PC-9 (cell line): ENCODE measurements at regions not wholly inside any gene's neighbourhood (a gene's known extent, or its start where the extent isn't known, plus 50 kb on each side); places are given as distances from the start of the nearest gene placed in this dataset.
"Not testable (repeated sequence)": the region's sequence is repeated elsewhere in the genome, so short reads cannot be mapped to it uniquely, and the experiment has no call there.

ENCODE experiments used
- BruUV-seq: library from RNA; stranded (reverse); fragments of 400-500 nt; replicated peaks from 2 replicates; lab custom pipeline; 2021; lab: Mats Ljungman, UMichigan
- CTCF ChIA-PET: fragments of 300-600 bp; sonication (Branson Sonifier 250); formaldehyde crosslinking; loops from one replicate; lab custom pipeline; 2022; ENCODE audit warnings: antibody characterized with exemption; lab: Charles Lee
- POLR2A ChIA-PET: fragments of 300-600 bp; sonication (Branson Sonifier 250); formaldehyde crosslinking; loops from one replicate; lab custom pipeline; 2022; ENCODE audit warnings: antibody characterized with exemption; ENCODE audit not compliant: unreplicated experiment; lab: Charles Lee
- DNase-seq, 2 experiments: peaks; one replicate each; pipeline versions ENCODE4 v3.0.0 to v3.0.0-alpha.2; 2015 to 2022; ENCODE audit warnings: mixed read lengths in 1 of 2
- H2AFZ ChIP-seq: fragments of 200-600 bp; sonication (generic); 2 replicates; pipeline ENCODE4 v1.8.1; 2017; ENCODE audit warnings: antibody characterized with exemption
- H3F3A ChIP-seq: fragments of 200-600 bp; sonication (generic); 2 replicates; pipeline ENCODE4 v1.8.1; 2017; ENCODE audit warnings: antibody characterized with exemption, mild to moderate bottlenecking, low read depth; ENCODE audit not compliant: insufficient read depth
- H3K27ac ChIP-seq: fragments of 200-600 bp; sonication (generic); 2 replicates; pipeline ENCODE4 v1.6.1; 2016; ENCODE audit warnings: mixed run types
- H3K27me3 ChIP-seq: fragments of 200-600 bp; sonication (generic); 2 replicates; pipeline ENCODE4 v1.6.1; 2016; ENCODE audit warnings: low read depth, mixed run types; ENCODE audit not compliant: insufficient read depth
- H3K36me3 ChIP-seq: fragments of 200-600 bp; sonication (generic); 2 replicates; pipeline ENCODE4 v1.6.1; 2016; ENCODE audit warnings: low read depth, mixed run types
- H3K4me1 ChIP-seq: fragments of 200-600 bp; sonication (generic); replicated peaks from 2 replicates; pipeline ENCODE4 v1.6.1; 2016; ENCODE audit warnings: mixed run types; ENCODE audit not compliant: insufficient read depth
- H3K4me2 ChIP-seq: fragments of 200-600 bp; sonication (generic); 2 replicates; pipeline ENCODE4 v1.6.1; 2017; ENCODE audit warnings: mixed run types
- H3K4me3 ChIP-seq: fragments of 200-600 bp; sonication (generic); 2 replicates; pipeline ENCODE4 v1.6.1; 2016; ENCODE audit warnings: mixed run types
- H3K79me2 ChIP-seq: fragments of 200-600 bp; sonication (generic); 2 replicates; pipeline ENCODE4 v1.6.1; 2017; ENCODE audit warnings: low read depth, mixed run types
- H3K9me2 ChIP-seq: fragments of 200-600 bp; sonication (generic); 2 replicates; pipeline ENCODE4 v1.8.1; 2017; ENCODE audit warnings: mild to moderate bottlenecking; ENCODE audit not compliant: insufficient read depth
- H3K9me3 ChIP-seq: fragments of 200-600 bp; sonication (generic); 2 replicates; pipeline ENCODE4 v1.8.1; 2016; ENCODE audit warnings: low read depth; ENCODE audit not compliant: insufficient read depth
- H4K20me1 ChIP-seq: fragments of 200-600 bp; sonication (generic); 2 replicates; pipeline ENCODE4 v1.8.1; 2017; ENCODE audit not compliant: insufficient read depth
- EZH2 ChIP-seq: fragments of 200-600 bp; sonication (generic); IDR thresholded peaks from 2 replicates; pipeline ENCODE4 v1.8.0; 2017; ENCODE audit warnings: antibody characterized with exemption, low read depth
- intact Hi-C: fragments of 100-400 bp; cut with micrococcal nuclease; formaldehyde crosslinking; loops from one replicate; pipeline ENCODE4 v1.10.0; 2022; ENCODE audit not compliant: unreplicated experiment
- TF ChIP-seq, protein P1 (sequence below): fragments of 200-600 bp; sonication (generic); conservative IDR thresholded peaks from 2 replicates; pipeline ENCODE4 v1.6.1; 2017; ENCODE audit warnings: mixed run types, antibody characterized with exemption, mild to moderate bottlenecking, moderate library complexity

DNA sequence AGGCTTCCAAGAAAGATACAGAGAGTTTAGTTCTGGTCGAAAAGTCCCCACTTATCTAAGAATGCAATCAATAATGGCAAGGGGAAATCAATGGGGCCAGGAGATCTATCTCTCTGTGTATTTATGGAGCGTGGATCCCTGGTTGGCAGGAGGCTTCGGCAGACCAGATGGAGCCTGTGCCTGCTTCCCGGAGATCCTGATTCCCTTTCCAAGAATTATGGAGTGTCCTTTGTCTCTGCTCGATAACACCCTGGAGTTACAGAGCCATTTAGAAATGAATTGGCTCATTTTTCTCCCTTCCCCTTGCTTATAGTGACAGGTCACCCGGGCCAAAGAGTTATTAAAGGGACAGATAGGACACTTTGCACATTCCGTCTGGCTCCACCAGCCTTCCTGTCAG is 92.4 kb downstream of the ISX start:
- Histone ChIP-seq H2AFZ (no peak overlapping the region), H3K36me3 (no peaks in the 10 kb centered on the region), H3F3A (no peaks in the 10 kb centered on the region), H3K27ac (no peak overlapping the region), H3K4me3 (no peak overlapping the region), H3K27me3 (peaks cover 18% of the 10 kb centered on the region), H3K9me3 (no peaks in the 10 kb centered on the region), H3K4me2 (no peak overlapping the region), H3K79me2 (no peaks in the 10 kb centered on the region), H4K20me1 (no peaks in the 10 kb centered on the region), H3K9me2 (no peaks in the 10 kb centered on the region), H3K4me1 (no peaks in the 10 kb centered on the region)
- TF ChIP-seq EZH2, result no peak
- TF ChIP-seq, protein P1, sequence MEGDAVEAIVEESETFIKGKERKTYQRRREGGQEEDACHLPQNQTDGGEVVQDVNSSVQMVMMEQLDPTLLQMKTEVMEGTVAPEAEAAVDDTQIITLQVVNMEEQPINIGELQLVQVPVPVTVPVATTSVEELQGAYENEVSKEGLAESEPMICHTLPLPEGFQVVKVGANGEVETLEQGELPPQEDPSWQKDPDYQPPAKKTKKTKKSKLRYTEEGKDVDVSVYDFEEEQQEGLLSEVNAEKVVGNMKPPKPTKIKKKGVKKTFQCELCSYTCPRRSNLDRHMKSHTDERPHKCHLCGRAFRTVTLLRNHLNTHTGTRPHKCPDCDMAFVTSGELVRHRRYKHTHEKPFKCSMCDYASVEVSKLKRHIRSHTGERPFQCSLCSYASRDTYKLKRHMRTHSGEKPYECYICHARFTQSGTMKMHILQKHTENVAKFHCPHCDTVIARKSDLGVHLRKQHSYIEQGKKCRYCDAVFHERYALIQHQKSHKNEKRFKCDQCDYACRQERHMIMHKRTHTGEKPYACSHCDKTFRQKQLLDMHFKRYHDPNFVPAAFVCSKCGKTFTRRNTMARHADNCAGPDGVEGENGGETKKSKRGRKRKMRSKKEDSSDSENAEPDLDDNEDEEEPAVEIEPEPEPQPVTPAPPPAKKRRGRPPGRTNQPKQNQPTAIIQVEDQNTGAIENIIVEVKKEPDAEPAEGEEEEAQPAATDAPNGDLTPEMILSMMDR, result no peak
- ChIA-PET CTCF (interaction anchor here (1.3 kb wide), 1 partner anchor 73 kb away, joined by 5 read pairs; no protein-coding TSS in a partner anchor), POLR2A (interaction anchor here (0.7 kb wide), 1 partner anchor 194 kb away, joined by 4 read pairs; no protein-coding TSS in a partner anchor)
- intact Hi-C loops, result loop anchor here (5.0 kb wide), 1 partner anchor 1236 kb away; the partner anchor contains the start of gene LARGE1
- BruUV-seq, result no TSS peak
- no peak for DNase-seq

DNA sequence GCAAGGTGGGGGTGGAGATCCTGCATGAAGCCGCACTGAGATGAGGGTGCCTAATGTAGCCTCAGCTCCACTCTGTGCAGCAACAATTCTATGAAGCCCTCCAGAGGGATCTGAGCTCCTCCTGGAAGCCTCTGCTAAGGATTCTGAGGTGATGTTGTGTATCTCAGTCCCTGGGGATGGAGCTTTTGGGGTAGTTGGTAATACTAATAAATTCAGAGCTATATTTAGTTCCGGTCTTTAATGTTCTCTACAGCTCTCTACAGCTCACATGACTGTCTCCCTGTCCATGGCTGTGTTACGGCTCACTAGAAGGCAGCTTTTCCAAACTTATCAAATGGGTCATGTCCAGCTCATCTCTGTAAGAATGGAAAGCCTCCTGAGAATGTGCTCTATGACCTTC is 93.4 kb downstream of the ISX start:
- Histone ChIP-seq H3K9me3 (no peaks in the 10 kb centered on the region), H3K27ac (no peak overlapping the region), H4K20me1 (no peaks in the 10 kb centered on the region), H3K4me2 (no peak overlapping the region), H3K27me3 (peaks cover 26% of the 10 kb centered on the region), H2AFZ (no peak overlapping the region), H3K79me2 (no peaks in the 10 kb centered on the region), H3K9me2 (no peaks in the 10 kb centered on the region), H3K4me1 (no peaks in the 10 kb centered on the region), H3K4me3 (no peak overlapping the region), H3F3A (no peaks in the 10 kb centered on the region), H3K36me3 (no peaks in the 10 kb centered on the region)
- no peak for TF ChIP-seq EZH2
- TF ChIP-seq, protein P1, result no peak
- BruUV-seq, result no TSS peak
- intact Hi-C loops, result loop anchor here (5.0 kb wide), 1 partner anchor 1237 kb away; the partner anchor contains the start of gene LARGE1
- POLR2A ChIA-PET, result no interaction called here
- DNase-seq, result no peak
- CTCF ChIA-PET, result interaction anchor here (1.3 kb wide), 1 partner anchor 72 kb away, joined by 5 read pairs; no protein-coding TSS in a partner anchor

DNA sequence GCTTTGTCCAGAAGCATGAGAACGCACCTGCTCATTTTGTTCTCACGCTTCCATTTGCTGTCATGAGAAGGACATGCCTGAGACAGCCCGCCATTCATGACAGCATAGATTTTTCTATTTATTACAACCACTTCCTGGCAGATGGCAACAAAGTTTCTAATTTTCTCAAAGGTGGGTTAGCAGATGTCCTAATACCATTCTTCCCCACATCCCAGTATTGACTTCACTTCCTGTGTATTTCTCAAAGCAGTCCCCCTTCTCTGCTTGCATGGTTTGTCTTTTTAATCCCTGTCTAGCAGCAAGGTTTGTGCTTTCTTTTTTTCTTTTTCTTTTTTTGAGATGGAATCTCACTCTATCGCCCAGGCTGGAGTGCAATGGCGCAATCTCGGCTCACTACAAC is 94.3 kb downstream of the ISX start:
- no peak for DNase-seq
- H3K4me2 ChIP-seq, result no peak overlapping the region
- H3K9me2 ChIP-seq, result no peaks in the 10 kb centered on the region
- intact Hi-C loops, result no loop called here
- H3K36me3 ChIP-seq, result no peaks in the 10 kb centered on the region
- ChIA-PET POLR2A (no interaction called here), CTCF (no interaction called here)
- no peak for TF ChIP-seq EZH2
- TF ChIP-seq, protein P1, result no peak
- H3K9me3 ChIP-seq, result no peaks in the 10 kb centered on the region
- peaks cover 26% of the 10 kb centered on the region for H3K27me3 ChIP-seq
- H2AFZ ChIP-seq, result no peak overlapping the region
- no peaks in the 10 kb centered on the region for H4K20me1 ChIP-seq
- no peaks in the 10 kb centered on the region for H3K79me2 ChIP-seq
- H3K4me1 ChIP-seq, result no peaks in the 10 kb centered on the region
- H3K4me3 ChIP-seq, result no peak overlapping the region
- H3K27ac ChIP-seq, result no peak overlapping the region
- no peaks in the 10 kb centered on the region for H3F3A ChIP-seq
- no TSS peak for BruUV-seq

DNA sequence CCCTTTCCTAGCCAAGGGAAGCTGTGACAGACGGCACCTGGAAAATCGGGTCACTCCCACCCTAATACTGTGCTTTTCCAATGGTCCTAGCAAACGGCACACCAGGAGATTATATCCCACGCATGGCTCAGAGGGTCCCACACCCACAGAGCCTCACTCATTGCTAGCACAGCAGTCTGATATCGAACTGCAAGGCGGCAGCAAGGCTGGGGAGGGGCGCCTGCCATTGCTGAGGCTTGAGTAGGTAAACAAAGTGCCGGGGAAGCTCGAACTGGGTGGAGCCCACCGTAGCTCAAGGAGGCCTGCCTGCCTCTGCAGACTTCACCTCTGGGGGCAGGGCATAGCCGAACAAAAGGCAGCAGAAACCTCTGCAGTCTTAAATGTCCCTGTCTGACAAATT is 91.4 kb upstream of the HMGXB4 start:
- H3K4me1 ChIP-seq, H3K27ac ChIP-seq, BruUV-seq, H3K9me3 ChIP-seq, POLR2A ChIA-PET, intact Hi-C loops, H3K4me2 ChIP-seq, H3K9me2 ChIP-seq, H4K20me1 ChIP-seq, CTCF ChIA-PET, DNase-seq, H3K36me3 ChIP-seq, H3F3A ChIP-seq, H3K79me2 ChIP-seq, H2AFZ ChIP-seq, H3K4me3 ChIP-seq: not testable (repeated sequence)
- H3K27me3 ChIP-seq, result peaks cover 25% of the 10 kb centered on the region
